GM19452 (cell line): ENCODE measurements at regions not wholly inside any gene's neighbourhood (a gene's known extent, or its start where the extent isn't known, plus 50 kb on each side); places are given as distances from the start of the nearest gene placed in this dataset.
"Not testable (repeated sequence)": the region's sequence is repeated elsewhere in the genome, so short reads cannot be mapped to it uniquely, and the experiment has no call there.

ENCODE experiments used
- ATAC-seq: cut with Tn5 transposase; IDR thresholded peaks from one replicate; pipeline ENCODE4 v1.9.1; 2021; ENCODE audit not compliant: unreplicated experiment

DNA sequence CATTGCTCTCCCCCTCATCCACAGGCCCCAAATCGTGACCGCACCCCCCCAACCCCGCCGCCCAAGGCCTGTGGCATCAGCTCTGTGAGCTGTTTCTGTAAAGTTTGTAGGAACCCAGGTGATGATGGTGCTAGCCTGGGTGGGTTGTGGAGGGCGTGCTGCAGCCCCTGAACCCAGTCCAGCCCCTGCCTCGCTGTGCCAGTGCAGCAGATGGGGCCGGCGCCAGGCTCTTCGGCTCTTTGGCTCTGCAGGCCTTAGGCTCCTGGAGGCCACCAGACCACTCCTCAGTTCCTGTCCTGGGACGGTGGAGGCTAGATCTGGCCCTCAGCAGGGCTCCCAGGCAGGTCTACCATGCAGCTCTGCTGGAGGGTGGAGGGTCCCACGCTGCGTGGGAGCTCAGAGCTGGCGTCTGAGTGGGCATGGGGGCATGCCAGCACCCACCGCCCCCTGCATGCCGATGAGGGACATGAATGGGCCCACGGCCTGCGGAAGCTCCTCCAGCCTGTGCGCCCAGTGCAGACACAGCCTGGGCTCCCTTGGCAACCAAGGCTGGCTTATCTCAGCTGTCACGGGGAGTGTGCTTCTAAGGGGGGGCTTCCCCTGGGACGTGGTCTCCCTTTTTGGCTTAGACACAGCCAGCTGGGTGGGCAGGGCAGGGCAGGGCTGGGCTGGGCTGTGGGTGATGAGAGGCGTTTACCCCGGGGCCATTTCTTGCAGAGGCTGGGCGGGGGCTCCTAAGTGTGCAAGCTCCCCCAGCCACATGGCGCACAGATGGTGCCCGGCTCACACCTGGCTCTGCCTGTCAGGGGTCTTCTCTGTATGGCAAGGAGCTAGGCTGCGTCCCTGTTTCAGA is 1187.6 kb downstream of the BRD1 start:
- no peak for ATAC-seq

DNA sequence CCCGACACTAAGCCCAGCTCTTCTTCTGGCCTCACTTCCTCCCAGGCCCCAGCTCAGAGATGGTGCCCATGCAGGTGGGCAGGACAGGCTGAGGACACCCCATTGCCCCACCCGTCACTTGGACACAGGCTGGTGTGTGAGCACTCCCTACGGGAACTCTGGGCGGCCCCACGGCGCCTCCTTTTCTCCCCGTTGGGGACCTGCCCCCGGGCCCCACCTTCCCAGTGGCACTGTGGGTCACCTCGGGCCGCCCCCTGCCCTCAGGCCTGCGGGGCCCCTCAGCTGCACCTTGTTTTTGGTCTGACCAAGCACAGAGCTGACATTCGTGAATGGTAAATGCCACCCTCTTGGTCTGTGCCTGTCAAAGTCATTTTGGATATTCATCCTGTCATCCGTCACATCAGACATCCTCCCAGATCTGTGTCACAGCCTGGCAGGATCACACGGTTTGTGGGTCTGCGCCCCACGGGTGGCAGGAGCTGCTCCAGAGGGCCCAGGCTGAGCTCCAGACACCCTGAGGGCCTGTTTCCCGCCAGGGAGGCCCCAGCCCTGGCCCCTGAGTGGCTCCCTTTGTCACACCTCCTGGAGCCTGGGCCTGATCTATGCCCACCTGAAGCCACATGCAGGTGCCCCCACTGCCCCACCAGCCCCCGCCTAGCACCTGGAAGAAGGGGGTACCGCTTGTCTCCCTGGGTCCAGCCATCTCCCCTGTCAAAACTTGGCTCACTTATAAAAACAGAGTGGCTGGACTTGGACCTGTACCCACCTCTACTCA is 1188.5 kb downstream of the BRD1 start:
- ATAC-seq: no peak

DNA sequence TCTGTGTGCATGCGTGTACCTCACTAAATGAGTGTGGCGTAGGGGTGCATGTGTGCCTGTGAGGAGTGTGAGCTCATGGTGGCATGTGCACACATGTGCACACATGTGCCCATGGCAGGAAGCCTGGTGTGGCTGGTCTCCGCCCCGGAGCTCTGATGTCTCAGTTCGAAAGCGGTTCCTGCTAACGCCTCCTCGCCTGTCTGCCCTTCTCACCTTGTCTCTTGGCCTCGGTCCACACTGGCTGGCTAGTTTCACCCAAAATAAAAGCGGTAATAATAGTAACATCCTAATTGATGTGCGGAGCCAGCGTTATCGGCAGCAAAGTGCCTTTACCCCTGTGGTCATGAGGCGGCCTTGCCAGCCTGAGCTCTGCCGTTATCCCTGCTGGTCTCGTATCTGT is 1190.4 kb downstream of the BRD1 start:
- no peak for ATAC-seq

- ATAC-seq: no peak
Observed at GRCh38 chr22:48636746-48637145, 1190.9 kb downstream of the BRD1 start.

GRCh38 chr22:48635816-48636215 is 1191.9 kb downstream of the BRD1 start:
- no peak for ATAC-seq

- no peak for ATAC-seq
Observed at GRCh38 chr22:48635031-48635430, 1192.6 kb downstream of the BRD1 start.

GRCh38 chr22:48633996-48634836 is 1193.5 kb downstream of the BRD1 start:
- no peak for ATAC-seq

GRCh38 chr22:48632646-48633246 is 1194.9 kb downstream of the BRD1 start:
- no peak for ATAC-seq

GRCh38 chr22:48631288-48631863 is 1196.3 kb downstream of the BRD1 start:
- ATAC-seq: no peak

DNA sequence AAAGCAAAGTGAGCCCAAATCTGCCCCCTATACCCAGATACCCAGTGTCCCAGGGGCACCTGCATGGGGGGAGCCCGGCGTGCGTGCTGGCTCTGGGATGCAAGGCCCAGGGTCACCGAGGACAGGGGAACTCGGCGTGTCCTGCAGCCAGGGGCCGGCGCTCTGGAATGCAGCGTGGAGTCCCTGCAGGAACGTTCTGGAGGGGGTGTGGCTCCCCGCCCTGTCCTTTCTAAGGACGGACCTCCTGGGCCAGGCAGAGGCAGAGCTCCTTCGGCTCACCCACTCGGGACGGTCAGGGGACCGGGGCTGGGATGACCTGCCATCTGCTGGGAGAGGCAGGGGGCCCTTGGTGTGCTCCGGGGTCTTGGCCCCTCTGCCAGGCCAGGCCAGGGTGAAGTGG is 1196.8 kb downstream of the BRD1 start:
- no peak for ATAC-seq

DNA sequence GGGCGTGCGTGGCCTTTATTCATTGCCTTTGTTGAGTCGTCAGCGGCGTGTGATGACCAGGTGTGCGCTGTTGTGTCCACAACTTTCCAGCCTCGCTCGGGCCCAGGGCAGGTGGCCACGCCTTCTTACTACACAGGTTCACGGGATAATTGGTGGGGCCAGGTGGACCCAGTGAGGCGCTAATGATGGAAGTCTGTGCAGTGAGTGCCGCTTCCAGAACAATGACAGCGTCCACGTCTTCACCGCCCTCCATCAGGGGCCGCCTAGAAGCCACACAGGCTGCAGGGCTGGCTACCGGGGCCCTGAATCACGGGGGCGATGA is 1197.3 kb downstream of the BRD1 start:
- no peak for ATAC-seq

DNA sequence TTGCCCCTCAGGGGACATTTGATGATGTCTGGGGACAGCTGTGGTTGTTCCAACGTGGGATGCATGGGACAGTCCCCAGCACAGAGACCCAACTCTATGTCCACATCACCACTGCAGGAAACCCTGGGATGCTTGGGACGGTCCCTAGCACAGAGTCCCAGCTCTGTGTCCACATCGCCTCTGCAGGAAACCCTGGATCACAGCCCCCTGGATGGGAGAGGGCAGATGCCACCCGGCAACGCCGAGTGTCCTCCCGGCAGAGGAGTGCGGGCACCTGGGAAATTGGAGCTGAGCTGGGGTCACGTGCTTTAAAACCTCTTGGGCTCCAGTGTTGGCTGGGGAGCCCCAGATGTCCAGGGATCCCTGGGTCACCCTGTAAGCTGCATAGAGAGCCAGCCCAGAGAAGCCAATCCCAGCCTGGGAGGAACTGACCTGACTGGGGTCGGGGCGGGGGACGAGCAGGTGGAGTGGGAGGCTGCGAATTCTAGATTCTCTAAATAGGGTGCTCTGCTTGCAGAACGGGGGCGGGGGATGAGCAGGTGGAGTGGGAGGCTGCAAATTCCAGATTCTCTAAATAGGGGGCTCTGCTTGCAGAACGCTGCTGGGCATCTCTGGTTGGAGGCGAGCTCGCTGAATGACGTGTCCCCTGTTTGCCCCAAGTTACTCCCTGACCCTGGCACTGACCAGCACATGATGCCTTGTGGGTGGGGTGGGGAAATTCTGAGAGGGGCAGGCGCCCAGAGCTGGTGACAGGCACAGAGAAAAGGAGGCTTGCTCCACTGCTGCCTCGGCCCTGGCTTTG is 1197.8 kb downstream of the BRD1 start:
- ATAC-seq: no peak

GRCh38 chr22:48628891-48629543 is 1198.7 kb downstream of the BRD1 start:
- no peak for ATAC-seq

DNA sequence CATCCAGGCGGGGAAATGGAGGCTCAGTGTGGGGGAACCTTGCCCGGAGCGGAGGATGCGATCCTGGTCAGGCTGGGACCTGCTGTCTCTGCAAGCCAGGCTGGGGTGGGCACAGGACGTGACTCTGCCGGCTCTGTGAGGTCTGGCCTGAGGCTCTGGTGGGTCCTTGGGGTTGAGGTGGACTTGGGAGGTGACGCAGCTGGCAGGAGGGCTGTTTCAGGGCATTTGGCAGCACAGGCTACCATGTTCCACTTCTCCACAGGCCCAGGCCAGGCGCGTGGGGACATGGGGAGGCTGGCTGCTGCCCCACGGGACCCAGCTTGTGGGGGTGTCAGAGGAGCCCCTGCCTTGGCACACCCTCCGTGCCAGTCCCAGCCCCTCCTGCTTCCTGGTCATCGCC is 1199.7 kb downstream of the BRD1 start:
- no peak for ATAC-seq

GRCh38 chr22:48627203-48627602 is 1200.5 kb downstream of the BRD1 start:
- ATAC-seq: no peak

DNA sequence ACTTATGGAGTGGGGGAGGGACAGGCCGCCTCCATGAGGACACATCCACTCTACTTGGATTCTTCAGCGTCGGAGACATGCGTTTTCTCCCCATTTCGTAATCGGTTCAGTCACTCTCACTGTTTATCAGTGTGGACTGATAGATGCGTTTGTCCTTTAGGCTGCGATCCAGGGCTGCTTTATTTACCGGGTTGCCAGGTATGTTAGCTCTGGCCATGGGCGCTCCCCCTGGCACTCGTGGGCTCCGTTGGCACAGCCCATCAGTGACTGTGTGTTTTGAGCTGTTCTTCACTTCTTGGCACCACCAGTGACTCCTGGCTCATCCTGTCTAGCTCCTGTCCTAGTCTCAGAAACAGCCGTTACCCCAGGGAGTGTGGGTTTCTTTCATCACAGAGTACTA is 1203.3 kb downstream of the BRD1 start:
- no peak for ATAC-seq

GRCh38 chr22:48622891-48623545 is 1204.7 kb downstream of the BRD1 start:
- no peak for ATAC-seq

- ATAC-seq: no peak
Observed at GRCh38 chr22:48621085-48621484, 1206.6 kb downstream of the BRD1 start.

DNA sequence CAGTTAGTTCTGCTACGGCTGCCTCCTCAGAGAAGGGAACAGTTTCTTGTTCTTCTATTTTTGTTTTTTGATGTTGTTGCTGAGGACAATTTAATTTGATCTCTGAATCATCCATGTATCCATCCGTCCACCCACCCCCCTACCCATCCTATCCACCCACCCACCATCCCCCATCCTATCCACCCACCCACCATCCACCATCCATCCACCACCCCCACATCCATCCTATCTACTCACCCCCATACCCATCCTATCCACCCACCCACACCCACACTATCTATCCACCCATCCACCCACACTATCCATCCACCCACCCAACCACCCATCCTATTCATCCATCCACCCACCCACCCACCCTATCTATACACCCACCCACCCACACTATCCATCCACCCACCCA is 1207.2 kb downstream of the BRD1 start:
- ATAC-seq: not testable (repeated sequence)
